ENCODE measurements at regions not wholly inside any gene's neighbourhood (a gene's known extent, or its start where the extent isn't known, plus 50 kb on each side); places are given as distances from the start of the nearest gene placed in this dataset.

DNA sequence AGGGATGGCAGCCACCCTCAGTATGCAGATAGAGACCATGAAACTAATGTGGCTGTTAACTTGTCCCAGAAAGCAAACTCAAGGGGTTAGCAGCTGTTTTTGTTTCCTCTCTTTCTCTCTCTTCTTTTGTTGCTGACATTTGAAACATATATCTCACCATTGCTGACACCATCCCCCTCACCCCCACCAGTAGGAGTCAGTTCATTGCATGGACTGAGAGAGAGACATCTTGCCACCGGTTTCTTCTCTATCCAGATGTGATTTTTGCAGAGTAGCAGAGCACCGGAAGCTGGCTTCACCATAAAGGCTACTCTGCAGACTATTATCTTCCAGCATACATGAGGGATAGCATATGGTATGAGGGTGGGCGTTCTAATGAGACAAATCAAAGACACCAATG is 177.1 kb upstream of the FRG1 start:
- TF ChIP-seq, protein P1, sequence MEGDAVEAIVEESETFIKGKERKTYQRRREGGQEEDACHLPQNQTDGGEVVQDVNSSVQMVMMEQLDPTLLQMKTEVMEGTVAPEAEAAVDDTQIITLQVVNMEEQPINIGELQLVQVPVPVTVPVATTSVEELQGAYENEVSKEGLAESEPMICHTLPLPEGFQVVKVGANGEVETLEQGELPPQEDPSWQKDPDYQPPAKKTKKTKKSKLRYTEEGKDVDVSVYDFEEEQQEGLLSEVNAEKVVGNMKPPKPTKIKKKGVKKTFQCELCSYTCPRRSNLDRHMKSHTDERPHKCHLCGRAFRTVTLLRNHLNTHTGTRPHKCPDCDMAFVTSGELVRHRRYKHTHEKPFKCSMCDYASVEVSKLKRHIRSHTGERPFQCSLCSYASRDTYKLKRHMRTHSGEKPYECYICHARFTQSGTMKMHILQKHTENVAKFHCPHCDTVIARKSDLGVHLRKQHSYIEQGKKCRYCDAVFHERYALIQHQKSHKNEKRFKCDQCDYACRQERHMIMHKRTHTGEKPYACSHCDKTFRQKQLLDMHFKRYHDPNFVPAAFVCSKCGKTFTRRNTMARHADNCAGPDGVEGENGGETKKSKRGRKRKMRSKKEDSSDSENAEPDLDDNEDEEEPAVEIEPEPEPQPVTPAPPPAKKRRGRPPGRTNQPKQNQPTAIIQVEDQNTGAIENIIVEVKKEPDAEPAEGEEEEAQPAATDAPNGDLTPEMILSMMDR (IDR thresholded peaks at IDR 0.05; ENCODE audit: low read depth, low read length), result no peak
- TF ChIP-seq EZH2phosphoT487 (IDR thresholded peaks at IDR 0.05; ENCODE audit: low read depth), result no peak
